H1 (cell line): ENCODE measurements at regions not wholly inside any gene's neighbourhood (a gene's known extent, or its start where the extent isn't known, plus 50 kb on each side); places are given as distances from the start of the nearest gene placed in this dataset.

Source experiments
- CTCF ChIA-PET: fragments of 300-600 bp; sonication (Branson Sonifier 250); formaldehyde crosslinking; loops from one replicate; lab custom pipeline; 2021; ENCODE audit not compliant: partially characterized antibody; lab: Charles Lee
- POLR2A ChIA-PET: fragments of 300-600 bp; sonication (Branson Sonifier 250); formaldehyde crosslinking; loops from one replicate; lab custom pipeline; 2021; ENCODE audit warnings: inconsistent platforms; ENCODE audit not compliant: partially characterized antibody; lab: Charles Lee
- DNase-seq, 2 experiments: peaks; one replicate each; pipeline versions ENCODE4 v3.0.0 to v3.0.0-alpha.2; 2010 to 2022; ENCODE audit warnings: low spot score in 2 of 2, low read depth in 1 of 2, mixed read lengths in 1 of 2
- FAIRE-seq: peaks from 2 replicates; lab custom pipeline; 2011; peaks lifted over from hg19 to GRCh38; lab: Jason Lieb, UNC
- H2AFZ ChIP-seq: 2 replicates; pipeline ENCODE4 v1.8.1; 2012; ENCODE audit warnings: low read length, inconsistent platforms
- H2AK5ac ChIP-seq: 2 replicates; pipeline ENCODE4 v1.6.1; 2013; ENCODE audit warnings: low read depth, low read length
- H2BK120ac ChIP-seq: replicated peaks from 2 replicates; pipeline ENCODE3; 2013; ENCODE audit warnings: low read depth, low read length, inconsistent platforms
- H2BK12ac ChIP-seq: 2 replicates; pipeline ENCODE4 v1.6.1; 2013; ENCODE audit warnings: low read depth, low read length
- H2BK15ac ChIP-seq: 2 replicates; pipeline ENCODE4 v1.6.1; 2013; ENCODE audit warnings: low read length
- H2BK20ac ChIP-seq: 2 replicates; pipeline ENCODE4 v1.6.1; 2013; ENCODE audit warnings: low read length
- H2BK5ac ChIP-seq: 2 replicates; pipeline ENCODE4 v1.6.1; 2013; ENCODE audit warnings: low read depth, low read length
- H3K14ac ChIP-seq: 2 replicates; pipeline ENCODE4 v1.6.1; 2013; ENCODE audit warnings: inconsistent platforms; ENCODE audit not compliant: insufficient read length
- H3K18ac ChIP-seq: 2 replicates; pipeline ENCODE4 v1.6.1; 2013; ENCODE audit warnings: low read length; ENCODE audit errors: extremely low read depth
- H3K23ac ChIP-seq: 2 replicates; pipeline ENCODE4 v1.6.1; 2013; ENCODE audit warnings: inconsistent platforms; ENCODE audit not compliant: insufficient read length
- H3K23me2 ChIP-seq: 2 replicates; pipeline ENCODE4 v1.6.1; 2013; ENCODE audit warnings: low read depth, low read length
- H3K27ac ChIP-seq: 2 replicates; pipeline ENCODE4 v1.6.1; 2011; ENCODE audit warnings: low read depth, low read length, inconsistent platforms
- H3K27me3 ChIP-seq, 4 experiments: replicated peaks in 1 of 4; 1 replicate in 1 of 4; 2 replicates in 3 of 4; pipeline versions ENCODE4 v1.6.1 to v1.8.1; 2011 to 2013; ENCODE audit warnings: low read length in 3 of 4, mild to moderate bottlenecking in 3 of 4, inconsistent platforms in 2 of 4, mixed read lengths in 2 of 4, moderate library complexity in 1 of 4; ENCODE audit not compliant: control insufficient read depth in 3 of 4, insufficient read depth in 3 of 4; ENCODE audit errors: extremely low read depth in 1 of 4
- H3K36me3 ChIP-seq, 4 experiments: 2 replicates each; pipeline versions ENCODE4 v1.6.1 to v1.8.1; 2011 to 2013; ENCODE audit warnings: mild to moderate bottlenecking in 4 of 4, low read length in 3 of 4, moderate library complexity in 2 of 4, control low read depth in 1 of 4, inconsistent platforms in 1 of 4; ENCODE audit not compliant: insufficient read depth in 4 of 4, control insufficient read depth in 2 of 4
- H3K4ac ChIP-seq: replicated peaks from 2 replicates; pipeline ENCODE3; 2013; ENCODE audit warnings: low read length, low read depth, mixed read lengths, inconsistent platforms; ENCODE audit not compliant: insufficient read length
- H3K4me1 ChIP-seq, 4 experiments: replicated peaks in 1 of 4; 1 replicate in 1 of 4; 2 replicates in 3 of 4; pipeline versions ENCODE4 v1.6.1 to v1.8.1; 2011 to 2013; ENCODE audit warnings: low read length in 3 of 4, inconsistent platforms in 2 of 4, mixed read lengths in 1 of 4; ENCODE audit not compliant: insufficient read depth in 4 of 4, control insufficient read depth in 3 of 4
- H3K4me2 ChIP-seq, 2 experiments: 2 replicates each; pipeline versions ENCODE4 v1.6.1 to v1.8.1; 2011 to 2013; ENCODE audit warnings: low read depth in 2 of 2, low read length in 2 of 2, control low read depth in 1 of 2, inconsistent platforms in 1 of 2, mild to moderate bottlenecking in 1 of 2; ENCODE audit not compliant: insufficient read depth in 1 of 2
- H3K4me3 ChIP-seq, 4 experiments: fragments of 200-600, 300-600 bp in 1 of 4; sonication (generic), shearing (Covaris generic), sonication (Bioruptor Twin) in 1 of 4; 2 replicates each; pipeline versions ENCODE4 v1.5.1 to v1.8.1; 2011 to 2016; ENCODE audit warnings: low read length in 4 of 4, low read depth in 3 of 4, control low read depth in 2 of 4, inconsistent platforms in 2 of 4, mild to moderate bottlenecking in 2 of 4, mixed read lengths in 1 of 4, moderate library complexity in 1 of 4; ENCODE audit not compliant: insufficient read depth in 2 of 4; ENCODE audit errors: extremely low read depth in 1 of 4
- H3K56ac ChIP-seq: replicated peaks from 2 replicates; pipeline ENCODE3; 2013; ENCODE audit warnings: low read depth, mild to moderate bottlenecking, mixed read lengths, low read length, inconsistent platforms; ENCODE audit not compliant: insufficient read length
- H3K79me1 ChIP-seq: 2 replicates; pipeline ENCODE4 v1.6.1; 2013; ENCODE audit warnings: low read depth, low read length, control low read depth
- H3K79me2 ChIP-seq, 2 experiments: 2 replicates each; pipeline versions ENCODE4 v1.6.1 to v1.8.1; 2012 to 2013; ENCODE audit warnings: low read length in 2 of 2, mild to moderate bottlenecking in 2 of 2, inconsistent platforms in 1 of 2; ENCODE audit not compliant: insufficient read depth in 2 of 2, control insufficient read depth in 1 of 2
- H3K9ac ChIP-seq, 4 experiments: replicated peaks in 1 of 4; 1 replicate in 1 of 4; 2 replicates in 3 of 4; pipeline versions ENCODE4 v1.6.1 to v1.8.1; 2011 to 2013; ENCODE audit warnings: low read depth in 3 of 4, low read length in 3 of 4, control low read depth in 2 of 4, mild to moderate bottlenecking in 2 of 4, moderate library complexity in 2 of 4, inconsistent platforms in 1 of 4; ENCODE audit errors: extremely low read depth in 1 of 4
- H3K9me3 ChIP-seq, 2 experiments: 2 replicates each; pipeline versions ENCODE4 v1.6.1 to v1.8.1; 2012 to 2013; ENCODE audit warnings: mild to moderate bottlenecking in 2 of 2, moderate library complexity in 2 of 2, control low read depth in 1 of 2, inconsistent platforms in 1 of 2, low read depth in 1 of 2, low read length in 1 of 2, mixed read lengths in 1 of 2; ENCODE audit not compliant: insufficient read depth in 2 of 2
- H4K20me1 ChIP-seq, 2 experiments: replicated peaks in 1 of 2; 2 replicates each; pipeline versions ENCODE3 to v1.8.1; 2011 to 2013; ENCODE audit warnings: inconsistent platforms in 2 of 2, low read length in 2 of 2, mild to moderate bottlenecking in 1 of 2; ENCODE audit not compliant: insufficient read depth in 2 of 2, control insufficient read depth in 1 of 2
- H4K5ac ChIP-seq: 2 replicates; pipeline ENCODE4 v1.6.1; 2013; ENCODE audit warnings: low read length, low read depth, mixed read lengths, inconsistent platforms; ENCODE audit not compliant: insufficient read length
- H4K8ac ChIP-seq: 2 replicates; pipeline ENCODE4 v1.8.0; 2013; ENCODE audit warnings: mild to moderate bottlenecking, moderate library complexity, low read length, inconsistent platforms; ENCODE audit not compliant: insufficient read depth; ENCODE audit errors: extremely low read depth
- H4K91ac ChIP-seq: replicated peaks from 2 replicates; pipeline ENCODE3; 2013; ENCODE audit warnings: low read length, mixed read lengths, inconsistent platforms; ENCODE audit not compliant: insufficient read length
- BCL11A ChIP-seq, 2 experiments: IDR thresholded peaks; one replicate each; pipeline ENCODE4 v1.6.1; 2011; ENCODE audit warnings: low read depth in 2 of 2, low read length in 2 of 2, mild to moderate bottlenecking in 2 of 2
- WGBS, 2 experiments: shearing (Covaris generic) in 1 of 2; methylation state at CpG; one replicate each; pipeline versions ENCODE4 v1.1.6 to v1.1.7; 2013 to 2015; ENCODE audit warnings: low lambda C conversion rate in 2 of 2, mixed read lengths in 2 of 2, inconsistent platforms in 1 of 2, low coverage in 1 of 2, missing lambda C conversion rate in 1 of 2; ENCODE audit not compliant: insufficient replicate concordance in 2 of 2, insufficient coverage in 1 of 2, insufficient read length in 1 of 2; ENCODE audit errors: extremely low coverage in 1 of 2, missing lambda C conversion rate in 1 of 2; 5-methylcytosine and 5-hydroxymethylcytosine counted together

GRCh38 chr9:130756455-130757152 is 63.0 kb downstream of the EXOSC2 start:
- Histone ChIP-seq H3K27ac (no peak overlapping the region), H3K23me2 (0 out of 2 replicates have a peak, but pooled peaks cover 3% of the 10 kb centered on the region), H4K5ac (no peak overlapping the region), H3K23ac (no peak overlapping the region), H3K4me3 (no peak overlapping the region), H3K9ac (peak overlapping the region in 1 of 4 experiments; percentile 34; a peak in 1 of 7 replicates), H2BK12ac (no peak overlapping the region), H2BK20ac (no peak overlapping the region), H2AFZ (no peak overlapping the region), H3K18ac (no peak overlapping the region), H3K4ac (no peak overlapping the region), H3K4me1 (peaks cover 2 to 14% (median 6%) of the 10 kb centered on the region in 4 experiments; a peak in 5 of 7 replicates), H2BK5ac (no peak overlapping the region), H2AK5ac (no peak overlapping the region), H3K9me3 (no peaks in the 10 kb centered on the region), H3K36me3 (no peaks in the 10 kb centered on the region), H3K56ac (no peak overlapping the region), H2BK120ac (no peak overlapping the region), H3K4me2 (no peak overlapping the region), H4K20me1 (peaks cover 0 to 6% of the 10 kb centered on the region in 2 experiments), H3K79me1 (no peaks in the 10 kb centered on the region; the same call in none of the 2 replicates), H3K14ac (no peak overlapping the region), H3K79me2 (peaks cover 0 to 37% of the 10 kb centered on the region in 2 experiments; a peak in 3 of 4 replicates), H4K8ac (no peak overlapping the region), H2BK15ac (no peak overlapping the region), H4K91ac (no peak overlapping the region), H3K27me3 (no peaks in the 10 kb centered on the region)
- DNase-seq, result no peak
- FAIRE-seq, result no peak
- 71% methylated on average over 7 of the region's 7 CpGs; no CpG with 5 or more reads in 1 of the 2 experiments for WGBS, 2 experiments
- POLR2A ChIA-PET, result interaction anchor here (0.7 to 1.9 kb wide), 5 partner anchors 38 to 109 kb away, joined by 3 to 5 read pairs (median 4); no protein-coding TSS in a partner anchor
- CTCF ChIA-PET, result interaction anchor here (0.6 to 4.9 kb wide), 12 partner anchors 9 to 113 kb away, joined by 3 to 34 read pairs (median 4); no protein-coding TSS in a partner anchor
- no peak for TF ChIP-seq BCL11A (IDR thresholded peaks at IDR 0.05; ENCODE audit: low read depth in 2 of 2, low read length in 2 of 2)
